HepG2 (cell line): ENCODE measurements at regions not wholly inside any gene's neighbourhood (a gene's known extent, or its start where the extent isn't known, plus 50 kb on each side); places are given as distances from the start of the nearest gene placed in this dataset.

ENCODE experiments used
- KDM1A ChIP-seq: IDR thresholded peaks from 2 replicates; pipeline ENCODE4 v1.6.1; 2016; ENCODE audit warnings: missing compliant biosample characterization
- NFYB ChIP-seq: sonication (generic); formaldehyde crosslinking; IDR thresholded peaks from 2 replicates; pipeline ENCODE4 v1.4.0; 2020; ENCODE audit warnings: missing genetic modification reagents
- ZNF143 ChIP-seq: sonication (generic); formaldehyde crosslinking; IDR thresholded peaks from 2 replicates; pipeline ENCODE4 v1.4.0; 2020; ENCODE audit warnings: missing genetic modification reagents
- ZNF3 ChIP-seq: IDR thresholded peaks from 2 replicates; pipeline ENCODE4 v1.7.0; 2017; ENCODE audit warnings: inconsistent platforms
- ZNF629 ChIP-seq: sonication (generic); formaldehyde crosslinking; conservative IDR thresholded peaks from 2 replicates; pipeline ENCODE4 v1.5.0; 2020; ENCODE audit warnings: missing genetic modification reagents
- ZNF776 ChIP-seq: sonication (generic); formaldehyde crosslinking; IDR thresholded peaks from 2 replicates; pipeline ENCODE4 v1.4.0; 2020; ENCODE audit warnings: mild to moderate bottlenecking, missing genetic modification reagents
- TF ChIP-seq, protein P1 (sequence below): sonication (generic); formaldehyde crosslinking; IDR thresholded peaks from 2 replicates; pipeline ENCODE4 v1.4.0; 2020; ENCODE audit warnings: missing genetic modification reagents
- TF ChIP-seq, protein P2 (sequence below): sonication (generic); formaldehyde crosslinking; IDR thresholded peaks from 2 replicates; pipeline ENCODE4 v1.4.0; 2020; ENCODE audit warnings: low read depth, mild to moderate bottlenecking, missing genetic modification reagents

DNA sequence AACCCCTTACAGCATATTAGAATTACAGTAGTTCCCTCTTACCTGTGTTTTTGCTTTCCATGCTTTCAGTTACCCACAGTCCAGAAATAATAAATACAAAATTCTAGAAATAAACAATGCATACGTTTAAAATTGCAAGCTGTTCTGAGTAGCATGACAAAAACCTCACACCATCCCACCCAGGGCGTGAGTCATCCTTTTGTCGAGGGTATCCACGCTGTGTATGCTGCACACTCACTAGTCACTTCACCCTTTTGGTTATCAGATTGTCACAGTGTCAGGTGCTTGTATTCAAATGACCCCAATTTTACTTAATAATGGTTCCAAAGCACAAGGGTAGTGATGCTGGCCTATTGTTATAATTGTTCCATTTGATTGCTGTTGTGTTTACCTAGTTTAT is 72.5 kb upstream of the P3H2 start:
- TF ChIP-seq KDM1A (CRISPR knock-in tag) (no peak), NFYB (CRISPR knock-in tag) (no peak), ZNF776 (CRISPR knock-in tag) (no peak), ZNF629 (CRISPR knock-in tag) (no peak), ZNF143 (no peak), ZNF3 (CRISPR knock-in tag) (no peak)
- TF ChIP-seq, protein P1, sequence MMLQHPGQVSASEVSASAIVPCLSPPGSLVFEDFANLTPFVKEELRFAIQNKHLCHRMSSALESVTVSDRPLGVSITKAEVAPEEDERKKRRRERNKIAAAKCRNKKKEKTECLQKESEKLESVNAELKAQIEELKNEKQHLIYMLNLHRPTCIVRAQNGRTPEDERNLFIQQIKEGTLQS (CRISPR knock-in tag), result no peak
- TF ChIP-seq, protein P2, sequence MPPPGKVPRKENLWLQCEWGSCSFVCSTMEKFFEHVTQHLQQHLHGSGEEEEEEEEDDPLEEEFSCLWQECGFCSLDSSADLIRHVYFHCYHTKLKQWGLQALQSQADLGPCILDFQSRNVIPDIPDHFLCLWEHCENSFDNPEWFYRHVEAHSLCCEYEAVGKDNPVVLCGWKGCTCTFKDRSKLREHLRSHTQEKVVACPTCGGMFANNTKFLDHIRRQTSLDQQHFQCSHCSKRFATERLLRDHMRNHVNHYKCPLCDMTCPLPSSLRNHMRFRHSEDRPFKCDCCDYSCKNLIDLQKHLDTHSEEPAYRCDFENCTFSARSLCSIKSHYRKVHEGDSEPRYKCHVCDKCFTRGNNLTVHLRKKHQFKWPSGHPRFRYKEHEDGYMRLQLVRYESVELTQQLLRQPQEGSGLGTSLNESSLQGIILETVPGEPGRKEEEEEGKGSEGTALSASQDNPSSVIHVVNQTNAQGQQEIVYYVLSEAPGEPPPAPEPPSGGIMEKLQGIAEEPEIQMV (CRISPR knock-in tag), result no peak
